KMS-11 (cell line): ENCODE measurements at regions not wholly inside any gene's neighbourhood (a gene's known extent, or its start where the extent isn't known, plus 50 kb on each side); places are given as distances from the start of the nearest gene placed in this dataset.

Experiments
- H2AFZ ChIP-seq: fragments of 200-600 bp; sonication (generic); 2 replicates; pipeline ENCODE4 v1.6.1; 2016; ENCODE audit warnings: antibody characterized with exemption, mixed run types, low read depth
- H3K27ac ChIP-seq: fragments of 200-600 bp; sonication (generic); 2 replicates; pipeline ENCODE4 v1.6.1; 2016; ENCODE audit warnings: mild to moderate bottlenecking, mixed run types
- H3K27me3 ChIP-seq: fragments of 200-600 bp; sonication (generic); 2 replicates; pipeline ENCODE4 v1.6.1; 2017; ENCODE audit warnings: mild to moderate bottlenecking, low read depth, mixed run types, moderate library complexity; ENCODE audit not compliant: insufficient read depth
- H3K36me3 ChIP-seq: fragments of 200-600 bp; sonication (generic); 2 replicates; pipeline ENCODE4 v1.6.1; 2017; ENCODE audit warnings: mild to moderate bottlenecking, mixed run types; ENCODE audit not compliant: insufficient read depth
- H3K4me1 ChIP-seq: fragments of 200-600 bp; sonication (generic); 2 replicates; pipeline ENCODE4 v1.6.1; 2016; ENCODE audit warnings: mild to moderate bottlenecking, low read depth, mixed run types; ENCODE audit not compliant: poor library complexity, severe bottlenecking
- H3K4me2 ChIP-seq: fragments of 200-600 bp; sonication (generic); 2 replicates; pipeline ENCODE4 v1.7.0; 2016; ENCODE audit warnings: mild to moderate bottlenecking, mixed run types
- H3K4me3 ChIP-seq: fragments of 200-600 bp; sonication (generic); IDR thresholded peaks from 2 replicates; pipeline ENCODE4 v1.6.1; 2017; ENCODE audit warnings: low read depth, low read length, mixed read lengths; ENCODE audit not compliant: insufficient read depth
- H3K79me2 ChIP-seq: fragments of 200-600 bp; sonication (generic); 2 replicates; pipeline ENCODE4 v1.6.1; 2016; ENCODE audit warnings: low read depth, mixed run types; ENCODE audit not compliant: insufficient read depth
- H3K9ac ChIP-seq: fragments of 200-600 bp; sonication (generic); 2 replicates; pipeline ENCODE4 v1.6.1; 2016; ENCODE audit warnings: mild to moderate bottlenecking, mixed run types
- H4K20me1 ChIP-seq: fragments of 200-600 bp; sonication (generic); 2 replicates; pipeline ENCODE4 v1.6.1; 2016; ENCODE audit warnings: mild to moderate bottlenecking, mixed run types; ENCODE audit not compliant: insufficient read depth
- CTCF ChIP-seq: fragments of 200-600 bp; sonication (generic); conservative IDR thresholded peaks from 2 replicates; pipeline ENCODE4 v1.6.1; 2017; ENCODE audit warnings: low read depth, mild to moderate bottlenecking, antibody characterized with exemption, low read length, moderate library complexity, mixed read lengths

GRCh38 chr15:70356062-70356860, 258.5 kb upstream of the TLE3 start:
- no peak overlapping the region for H3K4me2 ChIP-seq
- H3K4me3 ChIP-seq, result no peak overlapping the region
- no peaks in the 10 kb centered on the region for H3K79me2 ChIP-seq
- no peaks in the 10 kb centered on the region for H3K4me1 ChIP-seq
- H3K27ac ChIP-seq, result no peak overlapping the region
- H2AFZ ChIP-seq, result no peak overlapping the region
- no peaks in the 10 kb centered on the region for H4K20me1 ChIP-seq
- no peak overlapping the region for H3K9ac ChIP-seq
- no peak for TF ChIP-seq CTCF
- H3K27me3 ChIP-seq, result no peaks in the 10 kb centered on the region
- no peaks in the 10 kb centered on the region for H3K36me3 ChIP-seq

GRCh38 chr15:70355275-70355795, 257.6 kb upstream of the TLE3 start:
- no peak overlapping the region for H3K4me3 ChIP-seq
- H2AFZ ChIP-seq, result no peak overlapping the region
- no peak overlapping the region for H3K27ac ChIP-seq
- H3K9ac ChIP-seq, result no peak overlapping the region
- no peaks in the 10 kb centered on the region for H4K20me1 ChIP-seq
- no peak overlapping the region for H3K4me2 ChIP-seq
- no peaks in the 10 kb centered on the region for H3K36me3 ChIP-seq
- peak; percentile 21; the same call in 1 of the 2 replicates for TF ChIP-seq CTCF
- no peaks in the 10 kb centered on the region for H3K27me3 ChIP-seq
- H3K4me1 ChIP-seq, result no peaks in the 10 kb centered on the region
- H3K79me2 ChIP-seq, result no peaks in the 10 kb centered on the region

DNA sequence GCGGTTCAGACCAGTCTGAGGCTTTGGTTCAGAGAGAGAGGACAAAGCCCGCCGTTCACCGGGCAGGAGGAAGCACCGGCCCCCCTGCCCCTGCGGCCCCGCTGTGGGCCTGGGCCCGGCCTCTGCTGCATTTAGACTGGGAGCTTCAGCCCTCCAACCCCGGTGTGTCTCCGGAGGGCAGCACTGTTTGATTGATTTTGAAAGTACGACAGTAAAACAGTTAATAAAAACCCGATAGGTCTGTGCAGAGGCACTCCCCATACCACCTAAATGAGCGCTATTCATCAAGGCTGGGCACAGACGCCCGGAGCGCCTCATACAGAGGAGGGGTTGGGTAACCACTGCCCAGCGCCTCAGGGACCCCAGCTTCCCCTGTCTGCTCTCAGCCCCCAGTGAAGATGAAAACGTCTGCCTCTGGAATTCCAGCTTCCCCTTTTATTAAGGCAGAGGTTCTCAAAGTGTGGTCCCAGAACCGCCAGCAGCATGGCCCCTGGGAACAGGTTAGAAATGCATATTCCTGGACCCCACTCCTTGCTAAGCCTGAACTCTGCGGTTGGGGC, 256.7 kb upstream of the TLE3 start:
- Histone ChIP-seq H3K4me3 (no peak overlapping the region), H3K4me1 (no peaks in the 10 kb centered on the region), H3K27ac (no peak overlapping the region), H3K36me3 (no peaks in the 10 kb centered on the region), H3K27me3 (no peaks in the 10 kb centered on the region), H2AFZ (no peak overlapping the region), H3K9ac (no peak overlapping the region), H3K4me2 (no peak overlapping the region), H4K20me1 (no peaks in the 10 kb centered on the region), H3K79me2 (no peaks in the 10 kb centered on the region)
- TF ChIP-seq CTCF, result no peak

DNA sequence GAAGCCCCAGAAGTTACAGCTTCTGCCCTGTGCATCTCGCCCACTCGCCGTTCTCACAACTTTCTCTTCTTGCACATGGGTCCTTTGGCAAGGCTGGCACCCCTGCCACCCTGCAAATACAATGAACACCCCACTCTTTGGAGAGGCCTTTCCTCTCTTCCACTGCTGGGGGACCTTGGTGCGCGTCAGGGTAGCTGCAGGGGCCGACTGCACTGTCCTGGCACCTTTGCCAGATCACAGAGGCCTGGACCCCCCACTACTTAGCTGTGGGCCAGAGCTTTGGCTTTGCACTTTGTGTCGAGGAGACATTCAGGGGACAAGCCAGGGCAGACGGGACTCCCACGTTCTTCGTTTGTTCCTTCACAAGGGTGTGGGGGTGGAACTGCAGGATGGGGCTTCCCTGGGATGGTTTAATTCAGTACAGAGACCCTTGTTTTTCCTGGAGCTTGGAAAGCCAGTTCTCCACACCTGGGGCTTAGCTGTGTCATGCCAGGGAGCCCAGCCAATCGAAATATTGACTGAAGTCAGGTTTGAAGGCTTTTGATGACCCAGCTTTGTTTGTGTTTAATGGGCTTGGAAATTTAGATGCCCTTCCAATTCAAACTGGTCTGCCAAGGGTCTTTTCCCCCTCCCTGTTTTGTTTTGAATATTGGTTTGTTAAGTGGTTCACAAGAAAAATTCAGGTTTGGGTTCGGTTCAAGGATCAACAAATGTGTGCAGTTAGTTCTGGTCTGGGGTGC, 256.1 kb upstream of the TLE3 start:
- Histone ChIP-seq H2AFZ (no peak overlapping the region), H3K79me2 (no peaks in the 10 kb centered on the region)

More for the DNA sequence above, 256.1 kb upstream of the TLE3 start:
- H3K36me3 ChIP-seq, result no peaks in the 10 kb centered on the region
- no peaks in the 10 kb centered on the region for H4K20me1 ChIP-seq
- no peak overlapping the region for H3K27ac ChIP-seq
- no peak for TF ChIP-seq CTCF
- H3K4me2 ChIP-seq, result no peak overlapping the region
- no peak overlapping the region for H3K9ac ChIP-seq
- no peaks in the 10 kb centered on the region for H3K27me3 ChIP-seq
- H3K4me3 ChIP-seq, result no peak overlapping the region
- no peaks in the 10 kb centered on the region for H3K4me1 ChIP-seq
